ENCODE measurements at regions not wholly inside any gene's neighbourhood (a gene's known extent, or its start where the extent isn't known, plus 50 kb on each side); places are given as distances from the start of the nearest gene placed in this dataset.
A peak's percentile ranks its signal among the peaks of the same experiment; 100 is the strongest.

DNA sequence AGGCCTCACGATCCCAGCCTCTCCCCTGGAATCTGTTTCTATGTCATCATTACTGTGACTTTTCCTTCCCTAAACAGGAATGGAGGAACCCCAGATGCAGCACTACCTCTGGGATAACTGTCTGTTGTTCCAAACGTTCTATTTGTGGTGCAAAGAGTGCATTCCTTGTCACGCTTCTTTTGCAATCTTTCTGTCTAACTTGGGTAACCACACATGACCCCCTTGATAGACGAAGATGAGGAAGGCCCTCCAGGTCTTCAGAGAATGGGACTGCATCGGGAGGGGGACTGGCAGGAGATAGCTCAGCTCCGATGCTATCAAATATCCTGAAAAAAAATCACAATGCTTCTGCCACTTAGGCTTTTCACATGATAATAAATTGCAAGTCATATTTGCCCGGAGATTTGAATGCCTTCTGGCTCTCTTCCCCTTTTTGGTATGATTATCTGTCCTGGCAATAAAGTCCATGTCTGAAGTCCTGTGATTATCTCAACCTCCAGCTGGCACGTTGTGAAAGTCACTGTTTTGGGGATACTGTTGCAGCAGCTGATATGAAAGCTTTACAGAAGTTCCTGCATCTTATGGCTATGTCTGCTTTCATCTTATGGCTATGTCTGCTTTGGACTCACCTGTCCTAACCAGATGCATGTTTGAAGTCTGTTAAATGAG is 148.7 kb upstream of the LMO4 start (continued):
- TF ChIP-seq, protein P1, sequence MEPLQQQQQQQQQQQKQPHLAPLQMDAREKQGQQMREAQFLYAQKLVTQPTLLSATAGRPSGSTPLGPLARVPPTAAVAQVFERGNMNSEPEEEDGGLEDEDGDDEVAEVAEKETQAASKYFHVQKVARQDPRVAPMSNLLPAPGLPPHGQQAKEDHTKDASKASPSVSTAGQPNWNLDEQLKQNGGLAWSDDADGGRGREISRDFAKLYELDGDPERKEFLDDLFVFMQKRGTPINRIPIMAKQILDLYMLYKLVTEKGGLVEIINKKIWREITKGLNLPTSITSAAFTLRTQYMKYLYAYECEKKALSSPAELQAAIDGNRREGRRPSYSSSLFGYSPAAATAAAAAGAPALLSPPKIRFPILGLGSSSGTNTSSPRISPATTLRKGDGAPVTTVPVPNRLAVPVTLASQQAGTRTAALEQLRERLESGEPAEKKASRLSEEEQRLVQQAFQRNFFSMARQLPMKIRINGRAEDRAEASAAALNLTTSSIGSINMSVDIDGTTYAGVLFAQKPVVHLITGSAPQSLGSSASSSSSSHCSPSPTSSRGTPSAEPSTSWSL (CRISPR knock-in tag; IDR thresholded peaks at IDR 0.05; ENCODE audit: borderline replicate concordance), result no peak
- TF ChIP-seq ZKSCAN1 (IDR thresholded peaks at IDR 0.05; ENCODE audit: low read depth, low read length) (no peak), NCOR1 (IDR thresholded peaks at IDR 0.05) (peak; percentile 91), ZNF584 (CRISPR knock-in tag; IDR thresholded peaks at IDR 0.05; ENCODE audit: low read depth) (peak; percentile 69; the same call in 1 of the 2 replicates), LCOR (CRISPR knock-in tag; IDR thresholded peaks at IDR 0.05) (peak; percentile 99), ARNT (IDR thresholded peaks at IDR 0.05) (peak in 1 of 2 experiments; percentile 47; a peak in 1 of 4 replicates), ZNF143 (CRISPR knock-in tag; IDR thresholded peaks at IDR 0.05) (no peak), ZNF239 (CRISPR knock-in tag; IDR thresholded peaks at IDR 0.05) (peak; percentile 74), SRSF3 (IDR thresholded peaks at IDR 0.05; ENCODE audit: insufficient read depth, low read length) (no peak), MCM2 (IDR thresholded peaks at IDR 0.05; ENCODE audit: low read depth) (no peak), CREM (IDR thresholded peaks at IDR 0.05; ENCODE audit: low read depth) (peak; percentile 28; the same call in 1 of the 2 replicates), SRSF7 (optimal IDR thresholded peaks at IDR 0.05; ENCODE audit: low read depth, low read length) (no peak), PTBP1 (IDR thresholded peaks at IDR 0.05; ENCODE audit: low read depth, low read length) (no peak), NCOA2 (IDR thresholded peaks at IDR 0.05; ENCODE audit: partially characterized antibody in 2 of 2) (no peak), DIDO1 (tag; IDR thresholded peaks at IDR 0.05; ENCODE audit: low read depth) (no peak), NFATC3 (IDR thresholded peaks at IDR 0.05) (no peak), ZNF311 (CRISPR knock-in tag; IDR thresholded peaks at IDR 0.05) (0 out of 2 replicates have a peak, but pooled peaks have one; percentile 34), ZNF431 (CRISPR knock-in tag; IDR thresholded peaks at IDR 0.05) (no peak), ILK (tag; IDR thresholded peaks at IDR 0.05; ENCODE audit: borderline replicate concordance, low read depth) (no peak), SRF (CRISPR knock-in tag; IDR thresholded peaks at IDR 0.05) (peak in 1 of 2 experiments; percentile 35; a peak in 1 of 4 replicates), PURB (CRISPR knock-in tag; IDR thresholded peaks at IDR 0.05; ENCODE audit: low read depth) (no peak), PHB (CRISPR knock-in tag; IDR thresholded peaks at IDR 0.05) (no peak)
- TF ChIP-seq, protein P2, sequence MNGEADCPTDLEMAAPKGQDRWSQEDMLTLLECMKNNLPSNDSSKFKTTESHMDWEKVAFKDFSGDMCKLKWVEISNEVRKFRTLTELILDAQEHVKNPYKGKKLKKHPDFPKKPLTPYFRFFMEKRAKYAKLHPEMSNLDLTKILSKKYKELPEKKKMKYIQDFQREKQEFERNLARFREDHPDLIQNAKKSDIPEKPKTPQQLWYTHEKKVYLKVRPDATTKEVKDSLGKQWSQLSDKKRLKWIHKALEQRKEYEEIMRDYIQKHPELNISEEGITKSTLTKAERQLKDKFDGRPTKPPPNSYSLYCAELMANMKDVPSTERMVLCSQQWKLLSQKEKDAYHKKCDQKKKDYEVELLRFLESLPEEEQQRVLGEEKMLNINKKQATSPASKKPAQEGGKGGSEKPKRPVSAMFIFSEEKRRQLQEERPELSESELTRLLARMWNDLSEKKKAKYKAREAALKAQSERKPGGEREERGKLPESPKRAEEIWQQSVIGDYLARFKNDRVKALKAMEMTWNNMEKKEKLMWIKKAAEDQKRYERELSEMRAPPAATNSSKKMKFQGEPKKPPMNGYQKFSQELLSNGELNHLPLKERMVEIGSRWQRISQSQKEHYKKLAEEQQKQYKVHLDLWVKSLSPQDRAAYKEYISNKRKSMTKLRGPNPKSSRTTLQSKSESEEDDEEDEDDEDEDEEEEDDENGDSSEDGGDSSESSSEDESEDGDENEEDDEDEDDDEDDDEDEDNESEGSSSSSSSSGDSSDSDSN (IDR thresholded peaks at IDR 0.05; ENCODE audit: borderline replicate concordance in 1 of 2, low read depth in 2 of 2, low read length in 2 of 2), result no peak
- TF ChIP-seq, protein P3, sequence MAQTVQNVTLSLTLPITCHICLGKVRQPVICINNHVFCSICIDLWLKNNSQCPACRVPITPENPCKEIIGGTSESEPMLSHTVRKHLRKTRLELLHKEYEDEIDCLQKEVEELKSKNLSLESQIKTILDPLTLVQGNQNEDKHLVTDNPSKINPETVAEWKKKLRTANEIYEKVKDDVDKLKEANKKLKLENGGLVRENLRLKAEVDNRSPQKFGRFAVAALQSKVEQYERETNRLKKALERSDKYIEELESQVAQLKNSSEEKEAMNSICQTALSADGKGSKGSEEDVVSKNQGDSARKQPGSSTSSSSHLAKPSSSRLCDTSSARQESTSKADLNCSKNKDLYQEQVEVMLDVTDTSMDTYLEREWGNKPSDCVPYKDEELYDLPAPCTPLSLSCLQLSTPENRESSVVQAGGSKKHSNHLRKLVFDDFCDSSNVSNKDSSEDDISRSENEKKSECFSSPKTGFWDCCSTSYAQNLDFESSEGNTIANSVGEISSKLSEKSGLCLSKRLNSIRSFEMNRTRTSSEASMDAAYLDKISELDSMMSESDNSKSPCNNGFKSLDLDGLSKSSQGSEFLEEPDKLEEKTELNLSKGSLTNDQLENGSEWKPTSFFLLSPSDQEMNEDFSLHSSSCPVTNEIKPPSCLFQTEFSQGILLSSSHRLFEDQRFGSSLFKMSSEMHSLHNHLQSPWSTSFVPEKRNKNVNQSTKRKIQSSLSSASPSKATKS (CRISPR knock-in tag; IDR thresholded peaks at IDR 0.05), result no peak
